HepG2 (cell line): ENCODE measurements at regions not wholly inside any gene's neighbourhood (a gene's known extent, or its start where the extent isn't known, plus 50 kb on each side); places are given as distances from the start of the nearest gene placed in this dataset.

Source experiments
- ATAC-seq: fragments of 200-7000 bp; cut with Tn5 transposase; 3 replicates; pipeline ENCODE4 v1.9.1; 2020; ENCODE audit warnings: mild to moderate bottlenecking, moderate library complexity
- BruUV-seq: library from RNA; stranded (reverse); fragments of 400-500 nt; replicated peaks from 2 replicates; lab custom pipeline; 2021; lab: Mats Ljungman, UMichigan
- CTCF ChIA-PET: fragments of 300-600 bp; formaldehyde crosslinking; extraction: SDS; loops from one replicate; lab custom pipeline; 2021; ENCODE audit warnings: low total read pairs, inconsistent platforms, low intra/inter-chr PET ratio; lab: Yijun Ruan, JAX
- POLR2A ChIA-PET: fragments of 350-600 bp; sonication (Branson Sonifier 250); formaldehyde crosslinking; loops from one replicate; lab custom pipeline; 2020; ENCODE audit warnings: antibody characterized with exemption, inconsistent platforms; lab: Yijun Ruan, JAX
- DNase-seq: peaks from one replicate; pipeline ENCODE4 v3.0.0-alpha.2; 2015; ENCODE audit warnings: low spot score
- FAIRE-seq: peaks from 3 replicates; lab custom pipeline; 2011; peaks lifted over from hg19 to GRCh38; lab: Jason Lieb, UNC
- H2AFZ ChIP-seq: one replicate; pipeline ENCODE4 v1.6.1; 2011; ENCODE audit warnings: low read length, inconsistent platforms
- H3K27ac ChIP-seq: fragments of 300-600 bp; 3 replicates; pipeline ENCODE4 v1.8.0; 2011; ENCODE audit warnings: mixed run types, mild to moderate bottlenecking, mixed read lengths, low read length, inconsistent platforms; ENCODE audit not compliant: insufficient read depth; ENCODE audit errors: extremely low read length
- H3K27me3 ChIP-seq, 2 experiments: fragments of 200-600 bp in 1 of 2; 2 replicates in 1 of 2; 3 replicates in 1 of 2; pipeline versions ENCODE4 v1.6.0 to v1.8.0; 2011; ENCODE audit warnings: low read length in 2 of 2, mild to moderate bottlenecking in 2 of 2, moderate library complexity in 2 of 2, inconsistent platforms in 1 of 2; ENCODE audit not compliant: insufficient read depth in 2 of 2, control insufficient read depth in 1 of 2
- H3K36me3 ChIP-seq, 2 experiments: fragments of 200-600 bp in 1 of 2; replicated peaks in 1 of 2; 2 replicates in 1 of 2; 3 replicates in 1 of 2; pipeline versions ENCODE4 v1.5.1 to v1.8.0; 2011; ENCODE audit warnings: low read length in 2 of 2, inconsistent platforms in 1 of 2; ENCODE audit not compliant: insufficient read depth in 2 of 2, control insufficient read depth in 1 of 2
- H3K4me1 ChIP-seq: 2 replicates; pipeline ENCODE4 v1.5.1; 2012; ENCODE audit warnings: low read length, inconsistent platforms; ENCODE audit not compliant: insufficient read depth
- H3K4me2 ChIP-seq: 2 replicates; pipeline ENCODE4 v1.6.0; 2011; ENCODE audit warnings: low read depth, low read length, inconsistent platforms
- H3K4me3 ChIP-seq, 3 experiments: fragments of 200-600 bp in 1 of 3; sonication (generic), shearing (Covaris generic) in 1 of 3; replicated peaks in 1 of 3; 2 replicates each; pipeline ENCODE4 v1.5.1; 2011 to 2016; ENCODE audit warnings: low read length in 3 of 3, inconsistent platforms in 2 of 3, low read depth in 2 of 3, mild to moderate bottlenecking in 2 of 3, control low read depth in 1 of 3, mixed read lengths in 1 of 3; ENCODE audit not compliant: insufficient read depth in 1 of 3
- H3K79me2 ChIP-seq: one replicate; pipeline ENCODE4 v1.6.1; 2011; ENCODE audit warnings: low read length, inconsistent platforms; ENCODE audit not compliant: insufficient read depth
- H3K9ac ChIP-seq: 2 replicates; pipeline ENCODE4 v1.6.0; 2011; ENCODE audit warnings: mild to moderate bottlenecking, low read depth, low read length, inconsistent platforms; ENCODE audit not compliant: insufficient read depth
- H3K9me3 ChIP-seq: 2 replicates; pipeline ENCODE4 v1.5.1; 2012; ENCODE audit warnings: mild to moderate bottlenecking, low read length
- H4K20me1 ChIP-seq: 2 replicates; pipeline ENCODE4 v1.6.0; 2011; ENCODE audit warnings: inconsistent platforms, mild to moderate bottlenecking, low read length, moderate library complexity; ENCODE audit not compliant: insufficient read depth
- CAMTA2 ChIP-seq: sonication (generic); formaldehyde crosslinking; IDR thresholded peaks from 2 replicates; pipeline ENCODE4 v1.4.0; 2020; ENCODE audit warnings: mild to moderate bottlenecking, missing genetic modification reagents, borderline replicate concordance
- CREB1 ChIP-seq, 2 experiments: fragments of 450-650 bp in 1 of 2; IDR thresholded peaks; 2 replicates each; pipeline ENCODE4 v1.6.1; 2016 to 2017; ENCODE audit warnings: control low read depth in 1 of 2, mild to moderate bottlenecking in 1 of 2, missing compliant biosample characterization in 1 of 2, missing genetic modification characterization in 1 of 2
- FOXM1 ChIP-seq: sonication (generic); formaldehyde crosslinking; IDR thresholded peaks from 2 replicates; pipeline ENCODE4 v1.5.0; 2020; ENCODE audit warnings: missing genetic modification reagents
- FOXO1 ChIP-seq: sonication (generic); formaldehyde crosslinking; IDR thresholded peaks from 2 replicates; pipeline ENCODE4 v1.4.0; 2020; ENCODE audit warnings: missing genetic modification reagents
- NPAS2 ChIP-seq: sonication (generic); formaldehyde crosslinking; IDR thresholded peaks from 2 replicates; pipeline ENCODE4 v1.8.0; 2022; ENCODE audit warnings: mild to moderate bottlenecking, missing genetic modification reagents, borderline replicate concordance
- TMF1 ChIP-seq: sonication (generic); formaldehyde crosslinking; IDR thresholded peaks from 2 replicates; pipeline ENCODE4 v1.8.1; 2022; ENCODE audit warnings: low read depth, missing genetic modification reagents
- ZNF616 ChIP-seq: sonication (generic); formaldehyde crosslinking; IDR thresholded peaks from 2 replicates; pipeline ENCODE4 v1.5.0; 2020; ENCODE audit warnings: low read depth, mild to moderate bottlenecking, missing genetic modification reagents
- ZNF775 ChIP-seq: sonication (generic); formaldehyde crosslinking; IDR thresholded peaks from 2 replicates; pipeline ENCODE4 v1.4.0; 2020; ENCODE audit warnings: missing genetic modification reagents, mild to moderate bottlenecking, moderate library complexity, borderline replicate concordance
- ZNF781 ChIP-seq: sonication (generic); formaldehyde crosslinking; IDR thresholded peaks from 2 replicates; pipeline ENCODE4 v1.5.1; 2020; ENCODE audit warnings: borderline replicate concordance, mild to moderate bottlenecking, missing genetic modification reagents; ENCODE audit errors: not compliant biosample characterization
- WGBS: methylation state at CpG from one replicate; pipeline ENCODE4 v1.1.6; 2017; ENCODE audit warnings: low lambda C conversion rate; 5-methylcytosine and 5-hydroxymethylcytosine counted together
- in situ Hi-C: cut with HindIII; loops from 2 replicates; pipeline ENCODE4 v1.10.0; 2017; ENCODE audit warnings: low pct_unique_long_range_greater_than_20kb; ENCODE audit not compliant: extremely low pct_ligation_motif_present
- intact Hi-C: fragments of 100-400 bp; cut with micrococcal nuclease; formaldehyde crosslinking; loops from one replicate; pipeline ENCODE4 v1.10.0; 2022; ENCODE audit not compliant: unreplicated experiment
- TF ChIP-seq, protein P1 (sequence below): IDR thresholded peaks from 2 replicates; pipeline ENCODE4 v1.6.1; 2016; ENCODE audit warnings: missing compliant biosample characterization, missing genetic modification reagents, borderline replicate concordance

DNA sequence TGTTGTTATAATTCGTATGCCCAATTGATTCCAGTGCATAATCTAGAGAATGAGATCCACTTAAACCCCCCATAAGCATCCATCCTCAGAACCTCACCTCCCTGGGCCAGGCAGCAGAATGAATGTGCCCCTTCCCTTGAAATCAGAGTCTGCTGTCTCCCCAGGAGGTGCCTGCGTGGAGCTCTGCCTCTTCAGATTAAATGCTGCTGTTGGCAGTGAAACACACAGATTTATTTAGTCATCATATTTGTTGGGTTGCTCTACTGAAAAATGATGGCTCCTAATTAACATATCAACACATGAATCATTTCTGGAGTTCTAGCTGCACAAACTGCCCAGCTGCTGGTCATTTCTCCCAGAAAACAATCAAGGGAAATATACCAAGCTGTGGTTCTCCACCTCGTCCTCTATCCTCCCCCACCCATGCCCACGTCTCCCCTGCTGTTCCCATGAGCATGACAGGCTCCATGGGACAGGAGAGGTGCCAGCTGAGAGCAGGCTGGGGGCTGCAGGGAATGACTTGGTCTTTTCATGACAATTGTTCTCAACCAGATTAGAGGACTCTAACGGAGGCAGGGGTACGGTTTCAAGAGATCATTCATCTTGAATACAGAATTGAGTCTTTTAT is 633.1 kb downstream of the CDH26 start:
- in situ Hi-C loops: no loop called here
- CTCF ChIA-PET: no interaction called here
- Histone ChIP-seq H3K4me1 (no peaks in the 10 kb centered on the region), H2AFZ (no peak overlapping the region)
- DNase-seq: no peak
- WGBS: 2% methylated on average over 6 of the region's 6 CpGs
- TF ChIP-seq TMF1 (no peak), FOXM1 (no peak), CAMTA2 (no peak), ZNF775 (CRISPR knock-in tag) (no peak), ZNF781 (CRISPR knock-in tag) (no peak), CREB1 (IDR thresholded peaks at IDR 0.05) (no peak), CREB1 (CRISPR knock-in tag; IDR thresholded peaks at IDR 0.05) (no peak), NPAS2 (CRISPR knock-in tag) (no peak), FOXO1 (CRISPR knock-in tag) (no peak), ZNF616 (CRISPR knock-in tag) (no peak)
- TF ChIP-seq, protein P1, sequence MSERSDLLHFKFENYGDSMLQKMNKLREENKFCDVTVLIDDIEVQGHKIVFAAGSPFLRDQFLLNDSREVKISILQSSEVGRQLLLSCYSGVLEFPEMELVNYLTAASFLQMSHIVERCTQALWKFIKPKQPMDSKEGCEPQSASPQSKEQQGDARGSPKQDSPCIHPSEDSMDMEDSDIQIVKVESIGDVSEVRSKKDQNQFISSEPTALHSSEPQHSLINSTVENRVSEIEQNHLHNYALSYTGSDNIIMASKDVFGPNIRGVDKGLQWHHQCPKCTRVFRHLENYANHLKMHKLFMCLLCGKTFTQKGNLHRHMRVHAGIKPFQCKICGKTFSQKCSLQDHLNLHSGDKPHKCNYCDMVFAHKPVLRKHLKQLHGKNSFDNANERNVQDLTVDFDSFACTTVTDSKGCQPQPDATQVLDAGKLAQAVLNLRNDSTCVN (CRISPR knock-in tag): no peak
- TF ChIP-seq, all 625 proteins: peak for 0
- H3K27me3 ChIP-seq: no peaks in the 10 kb centered on the region
- BruUV-seq: no TSS peak
- intact Hi-C loops: no loop called here
- no peaks in the 10 kb centered on the region for H3K79me2 ChIP-seq
- H4K20me1 ChIP-seq: no peaks in the 10 kb centered on the region
- H3K4me2 ChIP-seq: no peak overlapping the region
- no peak for FAIRE-seq
- H3K36me3 ChIP-seq: no peaks in the 10 kb centered on the region
- POLR2A ChIA-PET: no interaction called here
- ATAC-seq: no peak
- no peak overlapping the region for H3K27ac ChIP-seq
- no peak overlapping the region for H3K9ac ChIP-seq
- H3K4me3 ChIP-seq: no peak overlapping the region
- peaks cover 93% of the 10 kb centered on the region for H3K9me3 ChIP-seq
